SK-N-MC (cell line): ENCODE measurements at regions not wholly inside any gene's neighbourhood (a gene's known extent, or its start where the extent isn't known, plus 50 kb on each side); places are given as distances from the start of the nearest gene placed in this dataset.

Source experiments
- EZH2 ChIP-seq: fragments of 200-600 bp; sonication (generic); IDR thresholded peaks from one replicate; pipeline ENCODE4 v1.6.1; 2017; ENCODE audit warnings: antibody characterized with exemption
- FOXP2 ChIP-seq: optimal IDR thresholded peaks from 2 replicates; pipeline ENCODE3; 2011; ENCODE audit warnings: mild to moderate bottlenecking, moderate library complexity; ENCODE audit not compliant: insufficient read depth; ENCODE audit errors: extremely low read length, control extremely low read depth
- POLR2AphosphoS5 ChIP-seq: IDR thresholded peaks from 2 replicates; pipeline ENCODE4 v1.6.1; 2012; ENCODE audit warnings: mild to moderate bottlenecking, low read depth, low read length, borderline replicate concordance

GRCh38 chr10:33869481-33869880, 535.0 kb upstream of the NRP1 start:
- TF ChIP-seq EZH2: no peak
- TF ChIP-seq POLR2AphosphoS5: no peak
- no peak for TF ChIP-seq FOXP2
